ENCODE measurements at regions not wholly inside any gene's neighbourhood (a gene's known extent, or its start where the extent isn't known, plus 50 kb on each side); places are given as distances from the start of the nearest gene placed in this dataset.

- no peaks in the 10 kb centered on the region for H3K4me1 Mint-ChIP-seq
- no peak for ATAC-seq (ENCODE audit: low read depth)
- H3K27ac ChIP-seq (ENCODE audit: low read length in 2 of 2), result no peak overlapping the region
- H3K36me3 ChIP-seq (replicated peaks in 1 of 2; ENCODE audit: control extremely low read depth in 1 of 2, control insufficient read depth in 1 of 2, extremely low read depth in 1 of 2, insufficient read depth in 2 of 2, low read length in 1 of 2), result no peaks in the 10 kb centered on the region
- H3K9ac ChIP-seq (ENCODE audit: low read length), result no peak overlapping the region
- WGBS (ENCODE audit: insufficient coverage), result no CpG with 5 or more reads among the region's 5 CpGs
- no peak overlapping the region for H3K4me3 Mint-ChIP-seq
- no peaks in the 10 kb centered on the region for H3K27me3 ChIP-seq (replicated peaks in 1 of 4; ENCODE audit: control extremely low read depth in 1 of 4, control insufficient read depth in 3 of 4, insufficient read depth in 4 of 4, low read length in 3 of 4)
- no peaks in the 10 kb centered on the region for H3K27me3 Mint-ChIP-seq
- no peak overlapping the region for H3K27ac Mint-ChIP-seq
- no peaks in the 10 kb centered on the region for H3K9me3 Mint-ChIP-seq (ENCODE audit: insufficient read depth)
- ChIA-PET CTCF (no interaction called here), POLR2A (no interaction called here)
- H3K79me2 ChIP-seq (ENCODE audit: control insufficient read depth, insufficient read depth, low read length), result no peaks in the 10 kb centered on the region
- no peaks in the 10 kb centered on the region for H3K9me3 ChIP-seq (ENCODE audit: control extremely low read depth in 1 of 3, control insufficient read depth in 2 of 3, insufficient read depth in 1 of 3, low read length in 2 of 3)
- TF ChIP-seq CTCF (IDR thresholded peaks at IDR 0.05) (no peak), EZH2 (IDR thresholded peaks at IDR 0.05; ENCODE audit: borderline replicate concordance, insufficient read depth, low read depth, low read length, poor library complexity, severe bottlenecking) (no peak)
- H2AFZ ChIP-seq (ENCODE audit: insufficient read depth, low read depth, low read length, poor library complexity, severe bottlenecking), result no peak overlapping the region
- H3K4me2 ChIP-seq (replicated peaks; ENCODE audit: low read depth, low read length, poor library complexity, severe bottlenecking), result no peak overlapping the region
- H3K4me1 ChIP-seq (ENCODE audit: control insufficient read depth in 2 of 2, insufficient read depth in 2 of 2, low read length in 2 of 2), result no peaks in the 10 kb centered on the region
- DNase-seq, result no peak
- no peaks in the 10 kb centered on the region for H4K20me1 ChIP-seq (ENCODE audit: control insufficient read depth, insufficient read depth, low read length, poor library complexity, severe bottlenecking)
- intact Hi-C loops (cut with micrococcal nuclease), result no loop called here
- H3K4me3 ChIP-seq (ENCODE audit: control extremely low read depth in 1 of 5, extremely low read depth in 1 of 5, insufficient read depth in 1 of 5, low read depth in 2 of 5, low read length in 4 of 5), result no peak overlapping the region
Observed at GRCh38 chrX:121128925-121129877, 81.8 kb downstream of the GLUD2 start.

- no peak for TF ChIP-seq EZH2 (IDR thresholded peaks at IDR 0.05; ENCODE audit: borderline replicate concordance, insufficient read depth, low read depth, low read length, poor library complexity, severe bottlenecking)
- no peak for TF ChIP-seq CTCF (IDR thresholded peaks at IDR 0.05)
- H3K4me3 Mint-ChIP-seq, result no peak overlapping the region
- Histone ChIP-seq H3K27ac (ENCODE audit: low read length in 2 of 2) (no peak overlapping the region), H4K20me1 (ENCODE audit: control insufficient read depth, insufficient read depth, low read length, poor library complexity, severe bottlenecking) (no peaks in the 10 kb centered on the region), H3K9ac (ENCODE audit: low read length) (no peak overlapping the region), H3K9me3 (ENCODE audit: control extremely low read depth in 1 of 3, control insufficient read depth in 2 of 3, insufficient read depth in 1 of 3, low read length in 2 of 3) (no peaks in the 10 kb centered on the region), H3K4me1 (ENCODE audit: control insufficient read depth in 2 of 2, insufficient read depth in 2 of 2, low read length in 2 of 2) (no peaks in the 10 kb centered on the region), H3K36me3 (replicated peaks in 1 of 2; ENCODE audit: control extremely low read depth in 1 of 2, control insufficient read depth in 1 of 2, extremely low read depth in 1 of 2, insufficient read depth in 2 of 2, low read length in 1 of 2) (no peaks in the 10 kb centered on the region), H3K79me2 (ENCODE audit: control insufficient read depth, insufficient read depth, low read length) (no peaks in the 10 kb centered on the region), H3K4me3 (ENCODE audit: control extremely low read depth in 1 of 5, extremely low read depth in 1 of 5, insufficient read depth in 1 of 5, low read depth in 2 of 5, low read length in 4 of 5) (no peak overlapping the region), H3K4me2 (replicated peaks; ENCODE audit: low read depth, low read length, poor library complexity, severe bottlenecking) (no peak overlapping the region), H2AFZ (ENCODE audit: insufficient read depth, low read depth, low read length, poor library complexity, severe bottlenecking) (no peak overlapping the region), H3K27me3 (replicated peaks in 1 of 4; ENCODE audit: control extremely low read depth in 1 of 4, control insufficient read depth in 3 of 4, insufficient read depth in 4 of 4, low read length in 3 of 4) (no peaks in the 10 kb centered on the region)
- H3K27ac Mint-ChIP-seq, result no peak overlapping the region
- DNase-seq (no peak), ATAC-seq (ENCODE audit: low read depth) (no peak)
- H3K4me1 Mint-ChIP-seq, result no peaks in the 10 kb centered on the region
- no peaks in the 10 kb centered on the region for H3K27me3 Mint-ChIP-seq
- WGBS (ENCODE audit: insufficient coverage), result 100% methylated on average over 1 of the region's 6 CpGs
- no peaks in the 10 kb centered on the region for H3K9me3 Mint-ChIP-seq (ENCODE audit: insufficient read depth)
- intact Hi-C loops (cut with micrococcal nuclease), result no loop called here
- POLR2A ChIA-PET, result no interaction called here
- CTCF ChIA-PET, result no interaction called here
Observed at GRCh38 chrX:121132675-121133074, 85.3 kb downstream of the GLUD2 start.

Measured in B cell (primary cell).